Pancreas (tissue), 10 donors: ENCODE measurements at regions not wholly inside any gene's neighbourhood (a gene's known extent, or its start where the extent isn't known, plus 50 kb on each side); places are given as distances from the start of the nearest gene placed in this dataset.

Experiments used
- ATAC-seq, 4 donors: fragments of 200-7000 bp; cut with Tn5 transposase; one replicate each; pipeline versions ENCODE4 v1.8.0 to v1.9.1; 2020; ENCODE audit warnings: mild to moderate bottlenecking in 4 of 4, moderate library complexity in 4 of 4
- DNase-seq, 6 donors: peaks; one replicate each; pipeline ENCODE4 v3.0.0-alpha.2; 2020
- FAIRE-seq: peaks from 2 replicates; lab custom pipeline; 2012; peaks lifted over from hg19 to GRCh38; lab: Jason Lieb, UNC
- H3K27ac ChIP-seq, 4 donors: fragments of 200-600 bp; sonication (generic); 1 replicate in 3 of 4; 2 replicates in 1 of 4; pipeline versions ENCODE4 v1.5.0 to v1.8.0; 2020
- H3K27me3 ChIP-seq, 4 donors: fragments of 200-600 bp; one replicate each; pipeline ENCODE4 v1.8.0; 2021
- H3K36me3 ChIP-seq, 3 donors: fragments of 200-600 bp; sonication (generic) in 1 of 3; one replicate each; pipeline versions ENCODE4 v1.5.0 to v1.8.0; 2020 to 2021
- H3K4me1 ChIP-seq, 3 donors: fragments of 200-600 bp; one replicate each; pipeline ENCODE4 v1.8.0; 2021
- H3K4me3 ChIP-seq, 4 donors: fragments of 200-600 bp; sonication (generic) in 2 of 4; one replicate each; pipeline versions ENCODE4 v1.5.0 to v1.8.0; 2020 to 2021
- H3K9me3 ChIP-seq, 4 donors: fragments of 200-600 bp; one replicate each; pipeline ENCODE4 v1.8.0; 2021
- CTCF ChIP-seq, 4 donors: fragments of 200-600 bp; sonication (generic) in 3 of 4; IDR thresholded peaks; one replicate each; pipeline versions ENCODE4 v1.5.0 to v1.8.0; 2021; ENCODE audit warnings: antibody characterized with exemption in 4 of 4
- WGBS, 2 donors: extraction: QIAGEN DNeasy Blood & Tissue Kit; methylation state at CpG; one replicate each; pipeline ENCODE4 v1.1.7; 2013; 5-methylcytosine and 5-hydroxymethylcytosine counted together
- intact Hi-C, 3 donors: fragments of 100-400 bp; cut with DNase I; formaldehyde crosslinking; loops; one replicate each; pipeline versions ENCODE4 v1.11.1 to v1.14.2; 2022
- donor health status: healthy with polysubstance abuse.
- donor health status: DM: no; HTN: no; CAD: no; lungs with moderate emphysema.
- donor health status: DM: no; HTN: no; CAD: no.
- donor health status: control.
- donor health status: control.
- donor health status: Bipolar disorder and iron deficiency.
- donor health status: DM: yes; HTN: yes; CAD: no.
- donor health status: DM: no; HTN: no; CAD: no.
- donor health status: DM: no; HTN: no; CAD: no.
- donor health status: DM: yes; HTN: yes; CAD: no.

- FAIRE-seq (no peak), ATAC-seq (peak in 3 of 4 donors; percentile 27 to 39 (median 35)), DNase-seq (no peak)
- no peak overlapping the region for H3K4me3 ChIP-seq
- H3K27ac ChIP-seq = no peak overlapping the region
- H3K27me3 ChIP-seq = no peaks in the 10 kb centered on the region
- no peaks in the 10 kb centered on the region for H3K36me3 ChIP-seq
- no peaks in the 10 kb centered on the region for H3K9me3 ChIP-seq
- no peaks in the 10 kb centered on the region for H3K4me1 ChIP-seq
- TF ChIP-seq CTCF (IDR thresholded peaks at IDR 0.05) = no peak
- WGBS, 2 donors = 28 to 39% methylated on average over 3 of the region's 3 CpGs
- intact Hi-C loops = no loop called here
These were observed 508.9 kb upstream of the ADAMTS9 start for GRCh38 chr3:65196663-65197062.

- no peak overlapping the region for H3K4me3 ChIP-seq
- no peak for ATAC-seq
- no peak for FAIRE-seq
- 74 to 81% methylated on average over 8 of the region's 8 CpGs for WGBS, 2 donors
- H3K27me3 ChIP-seq = no peaks in the 10 kb centered on the region
- H3K4me1 ChIP-seq = no peaks in the 10 kb centered on the region
- TF ChIP-seq CTCF (IDR thresholded peaks at IDR 0.05) = no peak
- H3K36me3 ChIP-seq = no peaks in the 10 kb centered on the region
- intact Hi-C loops = no loop called here
- H3K9me3 ChIP-seq = no peaks in the 10 kb centered on the region
- DNase-seq = no peak
- H3K27ac ChIP-seq = no peak overlapping the region
These were observed 507.6 kb upstream of the ADAMTS9 start for GRCh38 chr3:65195211-65196006.

GRCh38 chr3:65194744-65195143, 506.9 kb upstream of the ADAMTS9 start:
- no peaks in the 10 kb centered on the region for H3K27me3 ChIP-seq
- H3K9me3 ChIP-seq = no peaks in the 10 kb centered on the region
- intact Hi-C loops = no loop called here
- DNase-seq = no peak
- no peaks in the 10 kb centered on the region for H3K4me1 ChIP-seq
- no peak for FAIRE-seq
- H3K27ac ChIP-seq = no peak overlapping the region
- H3K4me3 ChIP-seq = no peak overlapping the region
- no peak for ATAC-seq
- no peak for TF ChIP-seq CTCF (IDR thresholded peaks at IDR 0.05)
- H3K36me3 ChIP-seq = no peaks in the 10 kb centered on the region
- WGBS, 2 donors = 63 to 67% methylated on average over 4 of the region's 4 CpGs

- FAIRE-seq = no peak
- no peaks in the 10 kb centered on the region for H3K27me3 ChIP-seq
These were observed 506.4 kb upstream of the ADAMTS9 start for GRCh38 chr3:65194047-65194714.

More at GRCh38 chr3:65194047-65194714, 506.4 kb upstream of the ADAMTS9 start:
- no peak overlapping the region for H3K27ac ChIP-seq
- DNase-seq (no peak), ATAC-seq (no peak)
- no peak overlapping the region for H3K4me3 ChIP-seq
- H3K9me3 ChIP-seq = no peaks in the 10 kb centered on the region
- 65 to 74% methylated on average over 6 of the region's 6 CpGs for whole genome bisulfite sequencing, 2 donors
- no peaks in the 10 kb centered on the region for H3K36me3 ChIP-seq
- intact Hi-C loops = no loop called here
- H3K4me1 ChIP-seq = no peaks in the 10 kb centered on the region
- no peak for TF ChIP-seq CTCF (IDR thresholded peaks at IDR 0.05)
